HEK293 (cell line): ENCODE measurements at regions not wholly inside any gene's neighbourhood (a gene's known extent, or its start where the extent isn't known, plus 50 kb on each side); places are given as distances from the start of the nearest gene placed in this dataset.
A peak's percentile ranks its signal among the peaks of the same experiment; 100 is the strongest.

Experiments used
- FEZF1 ChIP-seq: fragments of 450-650 bp; formaldehyde crosslinking; IDR thresholded peaks from 2 replicates; pipeline ENCODE4 v1.5.1; 2016; ENCODE audit warnings: missing biosample characterization, missing genetic modification characterization
- GLI2 ChIP-seq: fragments of 450-650 bp; formaldehyde crosslinking; IDR thresholded peaks from 2 replicates; pipeline ENCODE4; 2017; ENCODE audit warnings: missing biosample characterization, missing genetic modification characterization, low read depth, borderline replicate concordance
- OSR2 ChIP-seq: fragments of 450-650 bp; formaldehyde crosslinking; IDR thresholded peaks from 2 replicates; pipeline ENCODE4 v1.5.1; 2016; ENCODE audit warnings: missing biosample characterization, missing genetic modification characterization
- SCRT2 ChIP-seq: fragments of 450-650 bp; formaldehyde crosslinking; IDR thresholded peaks from 2 replicates; pipeline ENCODE4 v1.5.1; 2016; ENCODE audit warnings: missing biosample characterization, missing genetic modification characterization
- ZFHX2 ChIP-seq: fragments of 450-650 bp; formaldehyde crosslinking; conservative IDR thresholded peaks from 2 replicates; pipeline ENCODE4 v1.5.1; 2016; ENCODE audit warnings: missing biosample characterization, missing genetic modification characterization
- ZNF112 ChIP-seq: fragments of 450-650 bp; formaldehyde crosslinking; IDR thresholded peaks from 2 replicates; pipeline ENCODE4 v1.5.0; 2017; ENCODE audit warnings: missing biosample characterization, missing genetic modification characterization
- ZNF133 ChIP-seq: fragments of 450-650 bp; formaldehyde crosslinking; IDR thresholded peaks from 2 replicates; pipeline ENCODE4 v1.5.1; 2016; ENCODE audit warnings: missing biosample characterization, missing genetic modification characterization
- ZNF16 ChIP-seq: fragments of 450-650 bp; formaldehyde crosslinking; IDR thresholded peaks from 2 replicates; pipeline ENCODE4 v1.5.1; 2016; ENCODE audit warnings: low read depth, missing biosample characterization, missing genetic modification characterization
- ZNF221 ChIP-seq: fragments of 450-650 bp; formaldehyde crosslinking; IDR thresholded peaks from 2 replicates; pipeline ENCODE4 v1.5.1; 2017; ENCODE audit warnings: missing biosample characterization, missing genetic modification characterization, borderline replicate concordance
- ZNF239 ChIP-seq: fragments of 450-650 bp; formaldehyde crosslinking; IDR thresholded peaks from 2 replicates; pipeline ENCODE4 v1.5.1; 2016; ENCODE audit warnings: missing biosample characterization, missing genetic modification characterization
- ZNF341 ChIP-seq: fragments of 450-650 bp; formaldehyde crosslinking; IDR thresholded peaks from 2 replicates; pipeline ENCODE4; 2016; ENCODE audit warnings: low read depth, missing biosample characterization, missing genetic modification characterization
- ZNF514 ChIP-seq: fragments of 450-650 bp; formaldehyde crosslinking; IDR thresholded peaks from 2 replicates; pipeline ENCODE4 v1.5.1; 2016; ENCODE audit warnings: missing biosample characterization, missing genetic modification characterization
- ZNF529 ChIP-seq: fragments of 450-650 bp; formaldehyde crosslinking; IDR thresholded peaks from 2 replicates; pipeline ENCODE4 v1.5.1; 2017; ENCODE audit warnings: missing genetic modification characterization, missing biosample characterization; ENCODE audit not compliant: insufficient replicate concordance
- ZNF544 ChIP-seq: fragments of 450-650 bp; formaldehyde crosslinking; IDR thresholded peaks from 2 replicates; pipeline ENCODE4 v1.5.0; 2017; ENCODE audit warnings: missing biosample characterization, missing genetic modification characterization
- ZNF596 ChIP-seq: fragments of 450-650 bp; IDR thresholded peaks from 2 replicates; pipeline ENCODE4 v1.5.0; 2018; ENCODE audit warnings: missing biosample characterization, mild to moderate bottlenecking, missing genetic modification characterization, moderate library complexity
- ZNF623 ChIP-seq: fragments of 450-650 bp; formaldehyde crosslinking; IDR thresholded peaks from 2 replicates; pipeline ENCODE4 v1.5.1; 2016; ENCODE audit warnings: missing biosample characterization, missing genetic modification characterization
- ZNF629 ChIP-seq: fragments of 450-650 bp; formaldehyde crosslinking; IDR thresholded peaks from 2 replicates; pipeline ENCODE4 v1.5.1; 2017; ENCODE audit warnings: missing biosample characterization, missing genetic modification characterization
- ZNF670 ChIP-seq: fragments of 450-650 bp; formaldehyde crosslinking; IDR thresholded peaks from 2 replicates; pipeline ENCODE4 v1.5.1; 2016; ENCODE audit warnings: missing biosample characterization, missing genetic modification characterization, low read depth
- ZNF76 ChIP-seq: fragments of 450-650 bp; formaldehyde crosslinking; IDR thresholded peaks from 2 replicates; pipeline ENCODE4; 2016; ENCODE audit warnings: low read depth, missing biosample characterization, missing genetic modification characterization, borderline replicate concordance
- ZNF830 ChIP-seq: fragments of 450-650 bp; IDR thresholded peaks from 2 replicates; pipeline ENCODE4 v1.5.0; 2018; ENCODE audit warnings: missing biosample characterization, missing genetic modification characterization, low read depth, mild to moderate bottlenecking, moderate library complexity
- TF ChIP-seq, protein P1 (sequence below): fragments of 450-650 bp; formaldehyde crosslinking; IDR thresholded peaks from 2 replicates; pipeline ENCODE4 v1.5.1; 2017; ENCODE audit warnings: missing biosample characterization, missing genetic modification characterization
- TF ChIP-seq, protein P2 (sequence below): fragments of 450-650 bp; formaldehyde crosslinking; conservative IDR thresholded peaks from 2 replicates; pipeline ENCODE4 v1.5.1; 2016; ENCODE audit warnings: low read depth, missing biosample characterization, missing genetic modification characterization
- TF ChIP-seq, protein P3 (sequence below): fragments of 450-650 bp; formaldehyde crosslinking; IDR thresholded peaks from 2 replicates; pipeline ENCODE4 v1.5.1; 2016; ENCODE audit warnings: missing biosample characterization, missing genetic modification characterization
- TF ChIP-seq, protein P4 (sequence below): fragments of 450-650 bp; formaldehyde crosslinking; IDR thresholded peaks from 2 replicates; pipeline ENCODE4 v1.5.1; 2017; ENCODE audit warnings: missing biosample characterization, missing genetic modification characterization
- TF ChIP-seq, protein P5 (sequence below): fragments of 450-650 bp; formaldehyde crosslinking; IDR thresholded peaks from 2 replicates; pipeline ENCODE4 v1.5.1; 2016; ENCODE audit warnings: missing biosample characterization, missing genetic modification characterization
- TF ChIP-seq, protein P6 (sequence below): fragments of 450-650 bp; formaldehyde crosslinking; IDR thresholded peaks from 2 replicates; pipeline ENCODE4 v1.5.1; 2016; ENCODE audit warnings: missing biosample characterization, missing genetic modification characterization, low read depth

DNA sequence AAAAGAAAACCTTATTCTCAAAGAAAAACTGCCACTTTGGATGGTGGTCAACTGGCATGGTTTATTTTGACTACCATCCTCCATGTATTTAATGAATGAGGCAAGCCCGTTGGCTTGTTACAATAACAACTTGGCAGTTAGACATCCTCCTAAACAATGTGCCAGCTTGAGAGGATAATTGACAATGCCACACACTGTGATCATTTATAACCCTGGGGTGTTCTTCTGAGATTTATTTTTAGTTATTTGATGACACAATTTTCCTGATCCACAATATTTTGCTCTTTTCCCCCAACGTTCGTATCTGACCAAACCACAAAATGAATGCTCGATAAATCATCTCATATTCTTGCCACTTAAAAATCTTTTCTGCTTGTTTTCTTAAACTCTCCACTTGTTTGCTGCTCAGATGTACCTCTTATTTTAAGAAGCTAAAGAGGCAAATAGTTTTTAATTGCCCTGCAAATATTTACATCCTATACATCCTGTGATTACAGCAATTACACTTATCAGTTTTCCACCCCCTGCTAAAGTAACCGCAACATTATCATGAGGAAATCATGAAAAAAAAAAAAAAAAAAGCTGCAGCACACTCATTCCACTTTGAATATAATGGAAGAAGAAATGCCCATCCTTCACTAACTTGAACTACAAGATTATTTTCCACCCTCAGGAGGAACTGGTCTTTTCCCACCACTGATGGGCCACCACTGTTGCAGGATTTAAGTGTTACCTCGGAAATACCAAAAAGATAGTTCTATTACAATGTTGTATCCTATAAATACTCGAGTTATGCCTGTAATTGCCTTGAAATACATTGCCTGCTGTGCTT lies 119.9 kb downstream of the MBL2 start (continued):
- TF ChIP-seq OSR2 (peak; percentile 60; the same call in 1 of the 2 replicates), ZNF514 (tag by site-specific recombination) (no peak), ZNF670 (tag by site-specific recombination) (no peak), ZNF544 (no peak), FEZF1 (tag by site-specific recombination) (peak; percentile 90), ZFHX2 (tag by site-specific recombination) (peak; percentile 29), SCRT2 (tag by site-specific recombination) (0 out of 2 replicates have a peak, but pooled peaks have one; percentile 24), ZNF629 (peak; percentile 37), ZNF112 (tag by site-specific recombination) (no peak), ZNF133 (tag by site-specific recombination) (no peak), ZNF830 (tag by site-specific recombination) (no peak), ZNF221 (tag by site-specific recombination) (no peak), ZNF239 (tag by site-specific recombination) (no peak), ZNF16 (tag by site-specific recombination) (no peak), GLI2 (peak; percentile 67; the same call in 1 of the 2 replicates), ZNF623 (tag by site-specific recombination) (no peak), ZNF76 (no peak), ZNF596 (tag by site-specific recombination) (no peak), ZNF529 (no peak), ZNF341 (tag by site-specific recombination) (peak; percentile 90)
- TF ChIP-seq, protein P1, sequence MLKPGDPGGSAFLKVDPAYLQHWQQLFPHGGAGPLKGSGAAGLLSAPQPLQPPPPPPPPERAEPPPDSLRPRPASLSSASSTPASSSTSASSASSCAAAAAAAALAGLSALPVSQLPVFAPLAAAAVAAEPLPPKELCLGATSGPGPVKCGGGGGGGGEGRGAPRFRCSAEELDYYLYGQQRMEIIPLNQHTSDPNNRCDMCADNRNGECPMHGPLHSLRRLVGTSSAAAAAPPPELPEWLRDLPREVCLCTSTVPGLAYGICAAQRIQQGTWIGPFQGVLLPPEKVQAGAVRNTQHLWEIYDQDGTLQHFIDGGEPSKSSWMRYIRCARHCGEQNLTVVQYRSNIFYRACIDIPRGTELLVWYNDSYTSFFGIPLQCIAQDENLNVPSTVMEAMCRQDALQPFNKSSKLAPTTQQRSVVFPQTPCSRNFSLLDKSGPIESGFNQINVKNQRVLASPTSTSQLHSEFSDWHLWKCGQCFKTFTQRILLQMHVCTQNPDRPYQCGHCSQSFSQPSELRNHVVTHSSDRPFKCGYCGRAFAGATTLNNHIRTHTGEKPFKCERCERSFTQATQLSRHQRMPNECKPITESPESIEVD (tag by site-specific recombination) = peak; percentile 76
- TF ChIP-seq, protein P2, sequence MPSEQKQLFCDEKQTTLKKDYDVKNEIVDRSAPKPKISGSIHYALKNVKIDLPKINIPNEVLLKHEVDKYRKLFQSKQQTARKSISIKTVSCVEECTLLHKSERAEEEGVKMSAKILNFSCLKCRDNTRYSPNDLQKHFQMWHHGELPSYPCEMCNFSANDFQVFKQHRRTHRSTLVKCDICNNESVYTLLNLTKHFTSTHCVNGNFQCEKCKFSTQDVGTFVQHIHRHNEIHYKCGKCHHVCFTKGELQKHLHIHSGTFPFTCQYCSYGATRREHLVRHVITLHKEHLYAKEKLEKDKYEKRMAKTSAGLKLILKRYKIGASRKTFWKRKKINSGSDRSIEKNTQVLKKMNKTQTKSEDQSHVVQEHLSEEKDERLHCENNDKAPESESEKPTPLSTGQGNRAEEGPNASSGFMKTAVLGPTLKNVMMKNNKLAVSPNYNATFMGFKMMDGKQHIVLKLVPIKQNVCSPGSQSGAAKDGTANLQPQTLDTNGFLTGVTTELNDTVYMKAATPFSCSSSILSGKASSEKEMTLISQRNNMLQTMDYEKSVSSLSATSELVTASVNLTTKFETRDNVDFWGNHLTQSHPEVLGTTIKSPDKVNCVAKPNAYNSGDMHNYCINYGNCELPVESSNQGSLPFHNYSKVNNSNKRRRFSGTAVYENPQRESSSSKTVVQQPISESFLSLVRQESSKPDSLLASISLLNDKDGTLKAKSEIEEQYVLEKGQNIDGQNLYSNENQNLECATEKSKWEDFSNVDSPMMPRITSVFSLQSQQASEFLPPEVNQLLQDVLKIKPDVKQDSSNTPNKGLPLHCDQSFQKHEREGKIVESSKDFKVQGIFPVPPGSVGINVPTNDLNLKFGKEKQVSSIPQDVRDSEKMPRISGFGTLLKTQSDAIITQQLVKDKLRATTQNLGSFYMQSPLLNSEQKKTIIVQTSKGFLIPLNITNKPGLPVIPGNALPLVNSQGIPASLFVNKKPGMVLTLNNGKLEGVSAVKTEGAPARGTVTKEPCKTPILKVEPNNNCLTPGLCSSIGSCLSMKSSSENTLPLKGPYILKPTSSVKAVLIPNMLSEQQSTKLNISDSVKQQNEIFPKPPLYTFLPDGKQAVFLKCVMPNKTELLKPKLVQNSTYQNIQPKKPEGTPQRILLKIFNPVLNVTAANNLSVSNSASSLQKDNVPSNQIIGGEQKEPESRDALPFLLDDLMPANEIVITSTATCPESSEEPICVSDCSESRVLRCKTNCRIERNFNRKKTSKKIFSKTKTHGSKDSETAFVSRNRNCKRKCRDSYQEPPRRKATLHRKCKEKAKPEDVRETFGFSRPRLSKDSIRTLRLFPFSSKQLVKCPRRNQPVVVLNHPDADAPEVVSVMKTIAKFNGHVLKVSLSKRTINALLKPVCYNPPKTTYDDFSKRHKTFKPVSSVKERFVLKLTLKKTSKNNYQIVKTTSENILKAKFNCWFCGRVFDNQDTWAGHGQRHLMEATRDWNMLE (tag by site-specific recombination) = peak; percentile 27; the same call in 1 of the 2 replicates
- TF ChIP-seq, protein P3, sequence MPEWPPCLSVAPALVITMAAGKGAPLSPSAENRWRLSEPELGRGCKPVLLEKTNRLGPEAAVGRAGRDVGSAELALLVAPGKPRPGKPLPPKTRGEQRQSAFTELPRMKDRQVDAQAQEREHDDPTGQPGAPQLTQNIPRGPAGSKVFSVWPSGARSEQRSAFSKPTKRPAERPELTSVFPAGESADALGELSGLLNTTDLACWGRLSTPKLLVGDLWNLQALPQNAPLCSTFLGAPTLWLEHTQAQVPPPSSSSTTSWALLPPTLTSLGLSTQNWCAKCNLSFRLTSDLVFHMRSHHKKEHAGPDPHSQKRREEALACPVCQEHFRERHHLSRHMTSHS = peak; percentile 70; the same call in 1 of the 2 replicates
- TF ChIP-seq, protein P4, sequence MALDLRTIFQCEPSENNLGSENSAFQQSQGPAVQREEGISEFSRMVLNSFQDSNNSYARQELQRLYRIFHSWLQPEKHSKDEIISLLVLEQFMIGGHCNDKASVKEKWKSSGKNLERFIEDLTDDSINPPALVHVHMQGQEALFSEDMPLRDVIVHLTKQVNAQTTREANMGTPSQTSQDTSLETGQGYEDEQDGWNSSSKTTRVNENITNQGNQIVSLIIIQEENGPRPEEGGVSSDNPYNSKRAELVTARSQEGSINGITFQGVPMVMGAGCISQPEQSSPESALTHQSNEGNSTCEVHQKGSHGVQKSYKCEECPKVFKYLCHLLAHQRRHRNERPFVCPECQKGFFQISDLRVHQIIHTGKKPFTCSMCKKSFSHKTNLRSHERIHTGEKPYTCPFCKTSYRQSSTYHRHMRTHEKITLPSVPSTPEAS (tag by site-specific recombination) = 0 out of 2 replicates have a peak, but pooled peaks have one; percentile 17
- TF ChIP-seq, protein P5, sequence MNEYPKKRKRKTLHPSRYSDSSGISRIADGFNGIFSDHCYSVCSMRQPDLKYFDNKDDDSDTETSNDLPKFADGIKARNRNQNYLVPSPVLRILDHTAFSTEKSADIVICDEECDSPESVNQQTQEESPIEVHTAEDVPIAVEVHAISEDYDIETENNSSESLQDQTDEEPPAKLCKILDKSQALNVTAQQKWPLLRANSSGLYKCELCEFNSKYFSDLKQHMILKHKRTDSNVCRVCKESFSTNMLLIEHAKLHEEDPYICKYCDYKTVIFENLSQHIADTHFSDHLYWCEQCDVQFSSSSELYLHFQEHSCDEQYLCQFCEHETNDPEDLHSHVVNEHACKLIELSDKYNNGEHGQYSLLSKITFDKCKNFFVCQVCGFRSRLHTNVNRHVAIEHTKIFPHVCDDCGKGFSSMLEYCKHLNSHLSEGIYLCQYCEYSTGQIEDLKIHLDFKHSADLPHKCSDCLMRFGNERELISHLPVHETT (tag by site-specific recombination) = no peak
- TF ChIP-seq, protein P6, sequence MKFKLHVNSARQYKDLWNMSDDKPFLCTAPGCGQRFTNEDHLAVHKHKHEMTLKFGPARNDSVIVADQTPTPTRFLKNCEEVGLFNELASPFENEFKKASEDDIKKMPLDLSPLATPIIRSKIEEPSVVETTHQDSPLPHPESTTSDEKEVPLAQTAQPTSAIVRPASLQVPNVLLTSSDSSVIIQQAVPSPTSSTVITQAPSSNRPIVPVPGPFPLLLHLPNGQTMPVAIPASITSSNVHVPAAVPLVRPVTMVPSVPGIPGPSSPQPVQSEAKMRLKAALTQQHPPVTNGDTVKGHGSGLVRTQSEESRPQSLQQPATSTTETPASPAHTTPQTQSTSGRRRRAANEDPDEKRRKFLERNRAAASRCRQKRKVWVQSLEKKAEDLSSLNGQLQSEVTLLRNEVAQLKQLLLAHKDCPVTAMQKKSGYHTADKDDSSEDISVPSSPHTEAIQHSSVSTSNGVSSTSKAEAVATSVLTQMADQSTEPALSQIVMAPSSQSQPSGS (tag by site-specific recombination) = 0 out of 2 replicates have a peak, but pooled peaks have one; percentile 15
